ENCODE measurements at regions not wholly inside any gene's neighbourhood (a gene's known extent, or its start where the extent isn't known, plus 50 kb on each side); places are given as distances from the start of the nearest gene placed in this dataset.

- TF ChIP-seq POLR2AphosphoS5 (IDR thresholded peaks at IDR 0.05; ENCODE audit: low read depth, low read length) (no peak), CHD1 (IDR thresholded peaks at IDR 0.05; ENCODE audit: low read depth, low read length) (no peak)
Observed at GRCh38 chr21:24372506-24372905, 1234.8 kb downstream of the MRPL39 start (continued).
